ENCODE measurements at regions not wholly inside any gene's neighbourhood (a gene's known extent, or its start where the extent isn't known, plus 50 kb on each side); places are given as distances from the start of the nearest gene placed in this dataset.
"Not testable (repeated sequence)": the region's sequence is repeated elsewhere in the genome, so short reads cannot be mapped to it uniquely, and the experiment has no call there.

DNA sequence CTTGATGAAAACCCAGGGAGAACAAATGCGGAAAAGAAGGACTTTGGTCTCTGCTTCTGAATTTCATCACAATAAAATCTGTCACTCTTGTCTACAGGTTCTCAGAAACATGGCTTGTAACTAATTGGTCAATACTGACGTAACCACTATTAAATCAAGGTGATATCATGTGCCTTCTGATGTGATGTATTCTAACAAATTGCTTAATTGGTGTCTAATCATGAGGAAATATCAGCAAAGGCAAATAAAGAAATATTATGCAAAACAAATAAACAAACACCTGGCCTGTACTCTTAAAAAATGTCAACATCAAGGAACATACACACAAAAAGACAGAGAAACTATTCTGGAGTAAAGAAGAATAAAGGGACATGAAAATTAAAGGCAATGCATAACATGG is 1165.0 kb downstream of the NXPH1 start:
- no peaks in the 10 kb centered on the region for H3K9me3 Mint-ChIP-seq
- H3K4me1 Mint-ChIP-seq: no peaks in the 10 kb centered on the region
- no peak overlapping the region for H3K4me3 Mint-ChIP-seq
- no peak overlapping the region for H3K27ac Mint-ChIP-seq
- H3K27me3 Mint-ChIP-seq (ENCODE audit: low read depth): peaks cover 5% of the 10 kb centered on the region
- no peaks in the 10 kb centered on the region for H3K36me3 Mint-ChIP-seq (ENCODE audit: low read depth)
- TF ChIP-seq, protein P1, sequence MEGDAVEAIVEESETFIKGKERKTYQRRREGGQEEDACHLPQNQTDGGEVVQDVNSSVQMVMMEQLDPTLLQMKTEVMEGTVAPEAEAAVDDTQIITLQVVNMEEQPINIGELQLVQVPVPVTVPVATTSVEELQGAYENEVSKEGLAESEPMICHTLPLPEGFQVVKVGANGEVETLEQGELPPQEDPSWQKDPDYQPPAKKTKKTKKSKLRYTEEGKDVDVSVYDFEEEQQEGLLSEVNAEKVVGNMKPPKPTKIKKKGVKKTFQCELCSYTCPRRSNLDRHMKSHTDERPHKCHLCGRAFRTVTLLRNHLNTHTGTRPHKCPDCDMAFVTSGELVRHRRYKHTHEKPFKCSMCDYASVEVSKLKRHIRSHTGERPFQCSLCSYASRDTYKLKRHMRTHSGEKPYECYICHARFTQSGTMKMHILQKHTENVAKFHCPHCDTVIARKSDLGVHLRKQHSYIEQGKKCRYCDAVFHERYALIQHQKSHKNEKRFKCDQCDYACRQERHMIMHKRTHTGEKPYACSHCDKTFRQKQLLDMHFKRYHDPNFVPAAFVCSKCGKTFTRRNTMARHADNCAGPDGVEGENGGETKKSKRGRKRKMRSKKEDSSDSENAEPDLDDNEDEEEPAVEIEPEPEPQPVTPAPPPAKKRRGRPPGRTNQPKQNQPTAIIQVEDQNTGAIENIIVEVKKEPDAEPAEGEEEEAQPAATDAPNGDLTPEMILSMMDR (IDR thresholded peaks at IDR 0.05; ENCODE audit: unreplicated experiment in 3 of 3): no peak

DNA sequence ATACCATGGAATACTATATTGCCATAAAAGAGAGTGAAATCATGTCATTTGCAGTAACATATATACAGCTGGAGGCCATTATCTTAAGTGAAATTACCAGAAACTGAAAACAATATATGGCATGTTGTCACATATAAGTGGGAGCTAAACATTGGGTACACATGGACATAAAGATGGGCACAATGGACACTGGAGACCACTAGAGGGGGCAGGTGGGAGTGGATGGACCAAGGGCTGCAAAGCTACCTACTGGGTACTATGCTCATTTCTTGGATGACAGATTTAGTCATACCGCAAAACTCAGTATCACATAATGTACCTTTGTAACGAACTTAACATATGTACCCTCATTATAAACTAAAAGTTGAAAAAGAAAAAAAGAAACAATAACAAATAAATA is 1167.6 kb downstream of the NXPH1 start:
- Mint-ChIP-seq H3K27me3 (ENCODE audit: low read depth) (peaks cover 5% of the 10 kb centered on the region), H3K36me3 (ENCODE audit: low read depth) (no peaks in the 10 kb centered on the region), H3K4me1 (no peaks in the 10 kb centered on the region), H3K4me3 (no peak overlapping the region), H3K9me3 (no peaks in the 10 kb centered on the region), H3K27ac (no peak overlapping the region)
- TF ChIP-seq, protein P1 (IDR thresholded peaks at IDR 0.05; ENCODE audit: unreplicated experiment in 3 of 3): peak in 2 of 3 experiments; percentile 10 to 33

DNA sequence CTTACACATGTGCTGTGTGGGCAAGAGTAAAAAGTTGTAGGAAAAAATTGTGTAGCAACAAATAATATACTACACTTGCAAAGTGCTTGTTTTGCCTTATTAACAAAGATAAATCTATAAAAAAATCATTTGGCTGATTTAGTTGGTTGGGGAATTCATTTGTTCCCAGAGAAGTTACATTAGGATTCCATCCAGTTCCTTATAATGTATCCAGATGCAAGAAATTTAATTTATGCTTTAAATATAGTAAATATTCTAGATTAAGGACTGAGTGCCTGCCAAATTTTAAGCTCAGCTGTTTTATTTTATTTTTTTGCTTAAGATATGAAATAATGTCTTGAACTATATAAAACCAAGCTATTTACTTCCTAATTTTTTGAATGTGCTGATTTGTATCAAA is 1169.9 kb downstream of the NXPH1 start:
- Mint-ChIP-seq H3K36me3 (ENCODE audit: low read depth) (no peaks in the 10 kb centered on the region), H3K9me3 (no peaks in the 10 kb centered on the region), H3K27ac (peak overlapping the region in 1 of 3 experiments; percentile 37), H3K27me3 (ENCODE audit: low read depth) (no peaks in the 10 kb centered on the region), H3K4me1 (no peaks in the 10 kb centered on the region), H3K4me3 (no peak overlapping the region)
- TF ChIP-seq, protein P1 (IDR thresholded peaks at IDR 0.05; ENCODE audit: unreplicated experiment in 3 of 3): no peak

DNA sequence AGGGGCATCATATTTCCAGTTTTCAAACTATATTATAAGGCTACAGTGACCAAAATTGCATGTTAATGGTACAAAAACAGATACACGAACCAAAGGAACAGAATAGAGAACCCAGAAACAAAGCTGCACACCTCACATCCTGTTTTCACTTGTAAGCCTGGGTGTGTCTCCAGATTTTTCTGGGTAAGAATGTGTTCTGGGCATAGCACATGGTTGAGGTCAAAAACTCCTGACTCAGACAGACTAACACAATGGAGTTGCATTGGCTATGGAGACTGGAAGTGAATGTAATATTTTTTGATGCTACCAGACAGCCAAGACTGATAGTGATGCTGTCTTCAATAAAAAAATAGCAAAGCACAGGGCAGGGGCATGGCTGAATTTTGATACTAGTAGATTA is 1175.2 kb downstream of the NXPH1 start:
- TF ChIP-seq, protein P1 (IDR thresholded peaks at IDR 0.05; ENCODE audit: unreplicated experiment in 3 of 3): no peak
- H3K4me3 Mint-ChIP-seq: no peak overlapping the region
- no peaks in the 10 kb centered on the region for H3K9me3 Mint-ChIP-seq
- no peaks in the 10 kb centered on the region for H3K36me3 Mint-ChIP-seq (ENCODE audit: low read depth)
- no peak overlapping the region for H3K27ac Mint-ChIP-seq
- no peaks in the 10 kb centered on the region for H3K4me1 Mint-ChIP-seq
- H3K27me3 Mint-ChIP-seq (ENCODE audit: low read depth): no peaks in the 10 kb centered on the region

DNA sequence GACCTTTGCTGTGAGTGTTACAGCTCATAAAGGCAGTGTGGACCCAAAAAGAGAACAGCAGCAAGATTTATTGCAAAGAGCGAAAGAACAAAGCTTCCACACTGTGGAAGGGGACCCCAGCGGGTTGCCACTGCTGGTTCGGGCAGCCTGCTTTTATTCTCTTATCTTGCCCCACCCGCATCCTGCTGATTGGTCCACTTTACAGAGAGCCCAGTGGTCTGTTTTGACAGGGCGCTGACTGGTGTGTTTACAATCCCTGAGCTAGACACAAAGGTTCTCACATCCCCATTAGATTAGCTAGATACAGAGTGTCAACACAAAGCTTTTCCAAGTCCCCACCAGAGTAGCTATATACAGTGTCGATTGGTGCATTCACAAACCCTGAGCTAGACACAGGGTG is 1187.5 kb downstream of the NXPH1 start:
- not testable (repeated sequence) for H3K27ac Mint-ChIP-seq; H3K36me3 Mint-ChIP-seq (ENCODE audit: low read depth); H3K9me3 Mint-ChIP-seq; H3K4me3 Mint-ChIP-seq; H3K4me1 Mint-ChIP-seq; H3K27me3 Mint-ChIP-seq (ENCODE audit: low read depth)

DNA sequence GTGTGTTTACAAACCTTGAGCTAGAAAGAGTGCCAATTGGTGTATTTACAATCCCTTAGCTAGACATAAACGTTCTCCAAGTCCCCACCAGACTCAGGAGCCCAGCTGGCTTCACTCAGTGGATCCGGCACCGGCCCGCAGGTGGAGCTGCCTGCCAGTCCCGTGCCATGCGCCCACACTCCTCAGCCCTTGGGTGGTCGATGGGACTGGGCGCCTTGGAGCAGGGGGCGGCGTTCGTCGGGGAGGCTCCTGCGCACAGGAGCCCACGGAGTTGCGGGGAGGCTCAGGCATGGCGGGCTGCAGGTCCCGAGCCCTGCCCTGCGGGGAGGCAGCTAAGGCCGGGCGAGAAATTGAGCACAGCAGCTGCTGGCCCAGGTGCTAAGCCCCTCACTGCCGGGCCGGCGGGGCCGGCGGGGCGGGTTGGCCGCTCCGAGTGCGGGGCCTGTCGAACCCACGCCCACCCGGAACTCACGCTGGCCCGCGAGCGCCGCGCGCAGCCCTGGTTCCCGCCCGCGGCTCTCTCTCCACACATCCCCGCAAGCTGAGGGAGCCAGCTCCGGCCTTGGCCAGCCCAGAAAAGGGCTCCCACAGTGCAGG is 1188.0 kb downstream of the NXPH1 start:
- H3K4me1 Mint-ChIP-seq; H3K27me3 Mint-ChIP-seq (ENCODE audit: low read depth); H3K27ac Mint-ChIP-seq; H3K4me3 Mint-ChIP-seq; H3K36me3 Mint-ChIP-seq (ENCODE audit: low read depth); H3K9me3 Mint-ChIP-seq: not testable (repeated sequence)

DNA sequence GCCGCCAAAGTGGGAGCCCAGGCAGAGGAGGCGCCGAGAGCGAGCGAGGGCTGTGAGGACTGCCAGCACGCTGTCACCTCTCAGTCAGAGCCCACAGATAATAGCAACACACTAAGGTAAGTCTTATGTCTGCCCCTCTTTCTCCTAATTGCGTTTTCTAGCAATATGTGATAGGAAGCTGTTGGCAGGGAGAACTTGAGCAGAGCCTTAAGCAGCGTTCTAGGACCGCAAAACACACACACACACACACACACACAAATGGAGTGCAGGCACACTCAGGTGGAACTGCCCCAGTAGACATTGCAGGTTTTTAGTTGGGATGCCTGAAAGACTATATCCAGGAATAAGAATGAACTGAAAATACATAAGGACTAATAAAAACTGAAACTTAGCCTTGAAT is 1188.5 kb downstream of the NXPH1 start:
- no peaks in the 10 kb centered on the region for H3K36me3 Mint-ChIP-seq (ENCODE audit: low read depth)
- TF ChIP-seq, protein P1 (IDR thresholded peaks at IDR 0.05; ENCODE audit: unreplicated experiment in 3 of 3): no peak
- H3K4me1 Mint-ChIP-seq: no peaks in the 10 kb centered on the region
- no peak overlapping the region for H3K27ac Mint-ChIP-seq
- H3K27me3 Mint-ChIP-seq (ENCODE audit: low read depth): no peaks in the 10 kb centered on the region
- H3K4me3 Mint-ChIP-seq: no peak overlapping the region
- peaks cover 4% of the 10 kb centered on the region for H3K9me3 Mint-ChIP-seq
